Peyer's patch (tissue), 4 donors: ENCODE measurements at regions not wholly inside any gene's neighbourhood (a gene's known extent, or its start where the extent isn't known, plus 50 kb on each side); places are given as distances from the start of the nearest gene placed in this dataset.
"Not testable (repeated sequence)": the region's sequence is repeated elsewhere in the genome, so short reads cannot be mapped to it uniquely, and the experiment has no call there.

ENCODE experiments used
- POLR2A ChIP-seq, 2 donors: fragments of 450-650 bp; IDR thresholded peaks; one replicate each; pipeline ENCODE4 v1.5.1; 2017; ENCODE audit warnings: antibody characterized with exemption in 2 of 2, mild to moderate bottlenecking in 2 of 2, moderate library complexity in 2 of 2
- TF ChIP-seq, protein P1 (sequence below), 6 experiments: fragments of 450-650 bp in 4 of 6; fragments of 200-600 bp in 2 of 6; sonication (generic) in 1 of 6; IDR thresholded peaks; one replicate each; pipeline ENCODE4 v1.5.1; 2017 to 2019; ENCODE audit warnings: antibody characterized with exemption in 6 of 6, mild to moderate bottlenecking in 3 of 6, moderate library complexity in 1 of 6

DNA sequence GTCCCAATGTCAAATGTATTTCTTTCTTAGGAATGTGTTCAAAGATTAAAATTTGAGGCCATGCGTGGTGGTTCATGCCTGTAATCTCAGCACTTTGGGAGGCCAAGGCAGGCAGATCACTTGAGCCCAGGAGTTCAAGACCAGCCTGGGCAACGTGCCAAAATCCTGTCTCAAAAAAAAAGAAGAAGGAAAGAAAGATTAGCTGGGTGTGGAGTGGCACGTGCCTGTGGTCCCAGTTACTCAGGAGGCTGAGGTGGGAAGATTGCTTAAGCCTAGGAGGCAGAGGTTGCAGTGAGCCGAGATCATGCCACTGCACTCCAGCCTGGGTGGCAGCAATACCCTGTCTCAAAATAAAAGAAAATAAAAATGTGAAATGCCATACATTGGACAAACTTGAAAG, 117.5 kb upstream of the SPATA31C2 start:
- TF ChIP-seq POLR2A (IDR thresholded peaks at IDR 0.05) = not testable (repeated sequence)
- TF ChIP-seq, protein P1, sequence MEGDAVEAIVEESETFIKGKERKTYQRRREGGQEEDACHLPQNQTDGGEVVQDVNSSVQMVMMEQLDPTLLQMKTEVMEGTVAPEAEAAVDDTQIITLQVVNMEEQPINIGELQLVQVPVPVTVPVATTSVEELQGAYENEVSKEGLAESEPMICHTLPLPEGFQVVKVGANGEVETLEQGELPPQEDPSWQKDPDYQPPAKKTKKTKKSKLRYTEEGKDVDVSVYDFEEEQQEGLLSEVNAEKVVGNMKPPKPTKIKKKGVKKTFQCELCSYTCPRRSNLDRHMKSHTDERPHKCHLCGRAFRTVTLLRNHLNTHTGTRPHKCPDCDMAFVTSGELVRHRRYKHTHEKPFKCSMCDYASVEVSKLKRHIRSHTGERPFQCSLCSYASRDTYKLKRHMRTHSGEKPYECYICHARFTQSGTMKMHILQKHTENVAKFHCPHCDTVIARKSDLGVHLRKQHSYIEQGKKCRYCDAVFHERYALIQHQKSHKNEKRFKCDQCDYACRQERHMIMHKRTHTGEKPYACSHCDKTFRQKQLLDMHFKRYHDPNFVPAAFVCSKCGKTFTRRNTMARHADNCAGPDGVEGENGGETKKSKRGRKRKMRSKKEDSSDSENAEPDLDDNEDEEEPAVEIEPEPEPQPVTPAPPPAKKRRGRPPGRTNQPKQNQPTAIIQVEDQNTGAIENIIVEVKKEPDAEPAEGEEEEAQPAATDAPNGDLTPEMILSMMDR (IDR thresholded peaks at IDR 0.05) = not testable (repeated sequence)
